Stimulated activated naive CD8-positive, alpha-beta T cell treated with anti-CD3 and anti-CD28 coated beads, Interleukin-15, amount 100 ng/mL, for 72 hours (primary cell): ENCODE measurements at regions not wholly inside any gene's neighbourhood (a gene's known extent, or its start where the extent isn't known, plus 50 kb on each side); places are given as distances from the start of the nearest gene placed in this dataset.
A peak's percentile ranks its signal among the peaks of the same experiment; 100 is the strongest.

Source experiments
- ATAC-seq: fragments of 150-1000 bp; cut with Tn5 transposase; 2 replicates; pipeline ENCODE4 v1.10.0; 2021; ENCODE audit warnings: mild to moderate bottlenecking, moderate library complexity
- DNase-seq, 2 donors: peaks; one replicate each; pipeline ENCODE4 v3.0.0; 2021 to 2022
- H3K27ac Mint-ChIP-seq, 2 donors: one replicate each; pipeline ENCODE4 v1.8.0; 2022; ENCODE audit warnings: mild to moderate bottlenecking in 2 of 2, mixed read lengths in 2 of 2, moderate library complexity in 2 of 2
- H3K27me3 Mint-ChIP-seq: one replicate; pipeline ENCODE4 v1.8.0; 2022; ENCODE audit warnings: mixed read lengths
- H3K4me1 Mint-ChIP-seq: one replicate; pipeline ENCODE4 v1.8.0; 2022; ENCODE audit warnings: mild to moderate bottlenecking, mixed read lengths
- H3K4me3 Mint-ChIP-seq, 2 donors: one replicate each; pipeline ENCODE4 v1.8.0; 2022; ENCODE audit warnings: mild to moderate bottlenecking in 2 of 2, mixed read lengths in 2 of 2, moderate library complexity in 1 of 2
- H3K9me3 Mint-ChIP-seq, 2 donors: one replicate each; pipeline ENCODE4 v1.8.0; 2022; ENCODE audit warnings: mixed read lengths in 2 of 2

- Mint-ChIP-seq H3K27ac (no peak overlapping the region), H3K27me3 (no peaks in the 10 kb centered on the region), H3K4me1 (no peaks in the 10 kb centered on the region), H3K9me3 (no peaks in the 10 kb centered on the region), H3K4me3 (no peak overlapping the region)
- ATAC-seq, result no peak
- no peak for DNase-seq
Measured at GRCh38 chr1:98077691-98078090, 156.9 kb upstream of the DPYD start.

DNA sequence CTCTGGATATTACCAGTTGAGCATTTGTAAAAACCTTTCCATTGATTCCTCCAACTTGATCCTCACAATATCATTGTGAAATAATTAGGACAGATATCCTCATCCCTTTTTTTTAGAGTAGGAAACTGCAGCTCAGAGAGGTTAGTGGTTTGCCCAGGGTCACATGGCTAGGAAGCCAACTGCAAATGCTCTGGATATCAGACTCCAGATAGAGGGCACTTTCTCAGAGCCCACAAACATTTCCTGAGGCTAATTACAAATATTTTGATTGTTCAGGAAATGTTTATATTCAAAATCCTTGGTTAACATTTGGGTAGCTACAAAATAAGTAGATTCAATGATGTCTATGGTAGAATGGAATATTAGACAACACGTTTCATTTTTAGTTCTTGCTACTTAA lies 154.8 kb upstream of the DPYD start:
- H3K27me3 Mint-ChIP-seq, result no peaks in the 10 kb centered on the region
- no peaks in the 10 kb centered on the region for H3K9me3 Mint-ChIP-seq
- no peaks in the 10 kb centered on the region for H3K4me1 Mint-ChIP-seq
- ATAC-seq, result no peak
- H3K27ac Mint-ChIP-seq, result no peak overlapping the region
- H3K4me3 Mint-ChIP-seq, result no peak overlapping the region
- no peak for DNase-seq

GRCh38 chr1:98073823-98074222 lies 153.0 kb upstream of the DPYD start:
- Mint-ChIP-seq H3K9me3 (no peaks in the 10 kb centered on the region), H3K4me3 (no peak overlapping the region), H3K4me1 (no peaks in the 10 kb centered on the region), H3K27me3 (no peaks in the 10 kb centered on the region), H3K27ac (no peak overlapping the region)
- ATAC-seq, result no peak
- DNase-seq, result no peak

- H3K27me3 Mint-ChIP-seq, result no peaks in the 10 kb centered on the region
- H3K9me3 Mint-ChIP-seq, result no peaks in the 10 kb centered on the region
- ATAC-seq, result no peak
- DNase-seq, result no peak
- no peak overlapping the region for H3K27ac Mint-ChIP-seq
- no peak overlapping the region for H3K4me3 Mint-ChIP-seq
- no peaks in the 10 kb centered on the region for H3K4me1 Mint-ChIP-seq
Measured at GRCh38 chr1:98073106-98073505, 152.3 kb upstream of the DPYD start.

DNA sequence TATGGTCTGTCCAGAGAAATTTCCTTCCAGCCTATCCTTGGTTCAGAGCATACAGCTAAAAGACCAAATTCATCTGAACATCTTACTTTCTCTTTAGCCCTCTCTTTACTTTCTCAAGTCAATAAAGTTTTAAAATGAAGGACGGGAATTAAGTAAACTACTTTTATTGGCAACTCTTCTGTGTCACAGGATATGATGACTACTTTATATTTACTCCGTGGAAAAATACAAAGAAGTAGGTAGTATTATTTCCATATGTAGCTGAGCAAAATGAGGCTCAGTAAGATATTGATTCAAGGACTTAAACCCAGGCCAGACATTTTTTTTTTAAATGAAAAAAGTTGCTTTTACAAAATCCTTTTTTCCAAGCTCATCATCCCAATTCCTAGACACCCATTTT lies 151.2 kb upstream of the DPYD start:
- no peaks in the 10 kb centered on the region for H3K9me3 Mint-ChIP-seq
- ATAC-seq (no peak), DNase-seq (no peak)
- H3K27me3 Mint-ChIP-seq, result no peaks in the 10 kb centered on the region
- no peaks in the 10 kb centered on the region for H3K4me1 Mint-ChIP-seq
- H3K4me3 Mint-ChIP-seq, result no peak overlapping the region
- no peak overlapping the region for H3K27ac Mint-ChIP-seq

DNA sequence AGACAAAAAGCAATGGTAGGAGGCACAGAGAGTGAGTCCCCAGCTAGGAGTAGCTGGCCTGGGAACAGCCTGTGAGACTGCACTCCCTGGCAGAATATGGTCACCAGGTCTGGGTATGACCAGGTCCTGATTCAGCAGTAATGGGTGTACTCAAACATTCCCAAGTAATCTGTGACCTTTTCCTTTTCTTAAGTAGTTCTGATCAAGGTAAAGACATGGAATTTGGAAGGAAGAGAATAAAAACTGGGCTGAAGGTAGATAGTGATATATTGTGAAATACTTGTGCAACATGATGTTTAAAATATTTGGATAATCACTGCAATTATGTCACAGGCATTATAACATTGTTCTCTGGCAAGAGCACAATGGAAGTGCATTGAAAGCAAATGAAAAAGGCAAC lies 147.2 kb upstream of the DPYD start:
- H3K4me1 Mint-ChIP-seq, result no peaks in the 10 kb centered on the region
- H3K27me3 Mint-ChIP-seq, result no peaks in the 10 kb centered on the region
- DNase-seq (no peak), ATAC-seq (no peak)
- H3K27ac Mint-ChIP-seq, result no peak overlapping the region
- H3K4me3 Mint-ChIP-seq, result no peak overlapping the region
- H3K9me3 Mint-ChIP-seq, result no peaks in the 10 kb centered on the region

DNA sequence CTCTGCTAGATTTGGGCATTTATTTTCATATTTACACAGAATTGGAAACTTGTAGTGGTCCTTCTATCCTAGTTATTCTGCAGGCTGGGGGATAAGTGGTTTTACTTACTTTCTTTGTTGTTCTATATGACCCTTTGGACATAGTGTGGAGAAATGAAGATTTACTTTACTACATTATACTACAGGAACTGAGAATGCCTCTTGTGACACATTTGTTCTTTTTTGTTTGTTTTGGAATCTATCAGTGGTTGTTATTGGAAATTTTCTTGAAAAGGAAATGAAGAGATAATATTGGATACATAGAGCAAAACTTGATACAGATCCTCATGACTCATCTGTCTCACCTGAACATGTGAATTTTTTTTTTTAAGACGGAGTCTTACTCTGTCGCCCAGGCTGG lies 146.1 kb upstream of the DPYD start:
- DNase-seq (no peak), ATAC-seq (no peak)
- H3K4me1 Mint-ChIP-seq, result no peaks in the 10 kb centered on the region
- H3K27ac Mint-ChIP-seq, result no peak overlapping the region
- H3K4me3 Mint-ChIP-seq, result no peak overlapping the region
- H3K27me3 Mint-ChIP-seq, result no peaks in the 10 kb centered on the region
- H3K9me3 Mint-ChIP-seq, result no peaks in the 10 kb centered on the region

- H3K4me1 Mint-ChIP-seq, result no peaks in the 10 kb centered on the region
- DNase-seq, result no peak
- no peaks in the 10 kb centered on the region for H3K9me3 Mint-ChIP-seq
- ATAC-seq, result no peak
- H3K27me3 Mint-ChIP-seq, result peaks cover 46% of the 10 kb centered on the region
- no peak overlapping the region for H3K4me3 Mint-ChIP-seq
- no peak overlapping the region for H3K27ac Mint-ChIP-seq
Measured at GRCh38 chr1:98059620-98060019, 138.8 kb upstream of the DPYD start.

GRCh38 chr1:98058676-98059075 lies 137.8 kb upstream of the DPYD start:
- Mint-ChIP-seq H3K27ac (no peak overlapping the region), H3K9me3 (no peaks in the 10 kb centered on the region), H3K4me1 (peaks cover 7% of the 10 kb centered on the region), H3K27me3 (peaks cover 55% of the 10 kb centered on the region), H3K4me3 (no peak overlapping the region)
- no peak for ATAC-seq
- no peak for DNase-seq

DNA sequence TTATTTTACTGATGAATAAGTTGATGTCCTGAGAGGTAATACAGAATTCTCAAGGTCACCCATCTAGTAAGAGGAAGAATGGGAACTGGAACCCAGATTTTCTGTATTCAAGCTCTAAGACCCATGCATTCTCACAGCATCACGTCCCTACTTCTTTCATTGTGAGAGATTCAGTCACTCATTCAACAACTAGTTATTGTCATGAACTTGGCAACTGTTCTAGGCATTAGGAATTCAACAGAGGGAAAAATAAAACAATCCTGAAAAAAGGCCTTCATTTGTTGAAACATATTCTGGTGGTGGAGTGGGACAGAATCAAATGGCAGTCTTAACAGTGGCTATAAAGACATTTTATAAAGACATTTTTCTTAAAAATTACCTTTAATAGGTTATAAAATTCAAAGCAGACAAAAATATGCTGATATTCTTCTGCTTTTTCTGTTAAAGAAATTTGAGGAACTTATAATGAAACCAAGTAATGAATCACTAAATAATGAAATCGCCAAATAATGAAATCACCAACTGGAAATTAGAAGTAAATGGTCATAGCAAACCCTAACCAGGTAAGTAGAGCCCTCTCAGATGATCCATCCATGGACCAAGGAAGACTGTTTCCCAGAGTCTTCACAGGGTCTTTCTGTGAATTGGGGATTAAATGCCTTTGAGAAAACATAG lies 136.5 kb upstream of the DPYD start:
- ATAC-seq, result no peak
- H3K4me1 Mint-ChIP-seq, result peaks cover 18% of the 10 kb centered on the region
- H3K9me3 Mint-ChIP-seq, result no peaks in the 10 kb centered on the region
- no peak for DNase-seq
- H3K27me3 Mint-ChIP-seq, result peaks cover 68% of the 10 kb centered on the region
- H3K27ac Mint-ChIP-seq, result no peak overlapping the region
- H3K4me3 Mint-ChIP-seq, result no peak overlapping the region

GRCh38 chr1:98056781-98057180 lies 135.9 kb upstream of the DPYD start:
- H3K27me3 Mint-ChIP-seq, result peaks cover 73% of the 10 kb centered on the region
- ATAC-seq, result no peak
- peaks cover 18% of the 10 kb centered on the region for H3K4me1 Mint-ChIP-seq
- no peaks in the 10 kb centered on the region for H3K9me3 Mint-ChIP-seq
- H3K27ac Mint-ChIP-seq, result no peak overlapping the region
- DNase-seq, result no peak
- no peak overlapping the region for H3K4me3 Mint-ChIP-seq

DNA sequence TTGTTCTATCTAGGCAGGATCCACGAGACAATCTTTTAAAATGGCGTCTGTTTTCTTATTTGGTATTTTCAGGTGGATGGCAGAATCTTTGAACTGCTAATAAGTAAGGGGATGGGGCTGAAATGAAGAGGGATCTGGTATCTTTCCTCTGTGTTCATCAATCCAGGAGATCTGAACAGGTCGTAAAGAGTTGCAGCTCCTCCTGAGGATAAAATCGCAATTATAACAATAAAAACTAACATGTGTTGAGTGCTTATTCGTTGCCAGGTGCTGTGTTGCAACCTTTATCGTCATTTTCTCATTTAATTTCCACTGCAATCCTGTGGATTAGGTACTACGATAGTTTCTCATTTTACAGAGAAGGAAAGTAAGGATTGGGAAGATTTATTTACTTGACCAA lies 134.6 kb upstream of the DPYD start:
- ATAC-seq (no peak), DNase-seq (no peak)
- Mint-ChIP-seq H3K4me1 (peaks cover 18% of the 10 kb centered on the region), H3K27me3 (peaks cover 81% of the 10 kb centered on the region), H3K4me3 (no peak overlapping the region), H3K9me3 (no peaks in the 10 kb centered on the region), H3K27ac (no peak overlapping the region)

GRCh38 chr1:98054786-98055185 lies 134.0 kb upstream of the DPYD start:
- Mint-ChIP-seq H3K27ac (no peak overlapping the region), H3K4me3 (peak overlapping the region; percentile 75 to 87)

GRCh38 chr1:98054367-98054701 lies 133.5 kb upstream of the DPYD start:
- DNase-seq (no peak), ATAC-seq (no peak)
- peaks cover 21% of the 10 kb centered on the region for H3K4me1 Mint-ChIP-seq
- H3K27me3 Mint-ChIP-seq, result peaks cover 84% of the 10 kb centered on the region
- peak overlapping the region; percentile 75 to 87 for H3K4me3 Mint-ChIP-seq
- no peak overlapping the region for H3K27ac Mint-ChIP-seq
- no peaks in the 10 kb centered on the region for H3K9me3 Mint-ChIP-seq

More at GRCh38 chr1:98054786-98055185, 134.0 kb upstream of the DPYD start:
- DNase-seq (no peak), ATAC-seq (no peak)
- H3K27me3 Mint-ChIP-seq, result peaks cover 81% of the 10 kb centered on the region
- no peaks in the 10 kb centered on the region for H3K9me3 Mint-ChIP-seq
- H3K4me1 Mint-ChIP-seq, result peaks cover 18% of the 10 kb centered on the region

- Mint-ChIP-seq H3K9me3 (no peaks in the 10 kb centered on the region), H3K4me3 (peak overlapping the region; percentile 75 to 87), H3K27me3 (peaks cover 90% of the 10 kb centered on the region), H3K4me1 (peaks cover 28% of the 10 kb centered on the region), H3K27ac (no peak overlapping the region)
- peak; percentile 61 to 65 for DNase-seq
- peak; percentile 95 for ATAC-seq
Measured at GRCh38 chr1:98053471-98054366, 132.9 kb upstream of the DPYD start.

- H3K4me3 Mint-ChIP-seq, result no peak overlapping the region
- peaks cover 93% of the 10 kb centered on the region for H3K27me3 Mint-ChIP-seq
- no peak for ATAC-seq
- DNase-seq, result peak; percentile 53 to 72
- H3K4me1 Mint-ChIP-seq, result peaks cover 40% of the 10 kb centered on the region
- H3K9me3 Mint-ChIP-seq, result no peaks in the 10 kb centered on the region
- no peak overlapping the region for H3K27ac Mint-ChIP-seq
Measured at GRCh38 chr1:98051065-98051675, 130.3 kb upstream of the DPYD start.
